Progenitor cell of endocrine pancreas (in vitro differentiated cells): ENCODE measurements at regions not wholly inside any gene's neighbourhood (a gene's known extent, or its start where the extent isn't known, plus 50 kb on each side); places are given as distances from the start of the nearest gene placed in this dataset.

Experiments used
- DNase-seq: peaks from one replicate; pipeline ENCODE4 v3.0.0; 2021; ENCODE audit warnings: low spot score; ENCODE audit not compliant: unreplicated experiment
- H3K27ac Mint-ChIP-seq: 2 replicates; pipeline ENCODE4 v1.8.0; 2021; ENCODE audit warnings: mild to moderate bottlenecking, moderate library complexity, mixed read lengths
- H3K27me3 Mint-ChIP-seq: 2 replicates; pipeline ENCODE4 v1.8.0; 2021; ENCODE audit warnings: mixed read lengths
- H3K36me3 Mint-ChIP-seq: 2 replicates; pipeline ENCODE4 v1.8.0; 2022; ENCODE audit warnings: mixed read lengths; ENCODE audit not compliant: insufficient read depth
- H3K4me1 Mint-ChIP-seq: 2 replicates; pipeline ENCODE4 v1.8.0; 2021; ENCODE audit warnings: low read depth, mixed read lengths
- H3K4me3 Mint-ChIP-seq: 2 replicates; pipeline ENCODE4 v1.8.0; 2021; ENCODE audit warnings: low read depth, mild to moderate bottlenecking, moderate library complexity, mixed read lengths
- H3K9me3 Mint-ChIP-seq: 2 replicates; pipeline ENCODE4 v1.8.0; 2021; ENCODE audit warnings: low read depth, mixed read lengths
- CTCF ChIP-seq: fragments of 200-600 bp; sonication (generic); IDR thresholded peaks from one replicate; pipeline ENCODE4 v1.5.0; 2021; ENCODE audit warnings: antibody characterized with exemption, mild to moderate bottlenecking; ENCODE audit not compliant: unreplicated experiment

GRCh38 chr5:103476811-103477210 lies 85.8 kb downstream of the NUDT12 start:
- H3K9me3 Mint-ChIP-seq, result no peaks in the 10 kb centered on the region
- no peak overlapping the region for H3K27ac Mint-ChIP-seq
- H3K4me1 Mint-ChIP-seq, result no peaks in the 10 kb centered on the region

GRCh38 chr5:103475629-103476240 lies 86.9 kb downstream of the NUDT12 start:
- H3K27me3 Mint-ChIP-seq, result no peaks in the 10 kb centered on the region
- no peak overlapping the region for H3K4me3 Mint-ChIP-seq
- no peaks in the 10 kb centered on the region for H3K36me3 Mint-ChIP-seq
- no peak overlapping the region for H3K27ac Mint-ChIP-seq
- no peaks in the 10 kb centered on the region for H3K9me3 Mint-ChIP-seq
- peak; percentile 80 for TF ChIP-seq CTCF
- DNase-seq, result no peak
- no peaks in the 10 kb centered on the region for H3K4me1 Mint-ChIP-seq

More at GRCh38 chr5:103476811-103477210, 85.8 kb downstream of the NUDT12 start:
- no peaks in the 10 kb centered on the region for H3K27me3 Mint-ChIP-seq
- DNase-seq, result no peak
- no peak for TF ChIP-seq CTCF
- no peaks in the 10 kb centered on the region for H3K36me3 Mint-ChIP-seq
- H3K4me3 Mint-ChIP-seq, result no peak overlapping the region

GRCh38 chr5:103474677-103475076 lies 87.9 kb downstream of the NUDT12 start:
- H3K4me1 Mint-ChIP-seq, result no peaks in the 10 kb centered on the region
- no peak overlapping the region for H3K4me3 Mint-ChIP-seq
- no peaks in the 10 kb centered on the region for H3K9me3 Mint-ChIP-seq
- no peak overlapping the region for H3K27ac Mint-ChIP-seq
- TF ChIP-seq CTCF, result no peak
- no peak for DNase-seq
- H3K36me3 Mint-ChIP-seq, result no peaks in the 10 kb centered on the region
- H3K27me3 Mint-ChIP-seq, result no peaks in the 10 kb centered on the region

GRCh38 chr5:103473725-103474124 lies 88.9 kb downstream of the NUDT12 start:
- Mint-ChIP-seq H3K27ac (no peak overlapping the region), H3K9me3 (no peaks in the 10 kb centered on the region), H3K27me3 (no peaks in the 10 kb centered on the region), H3K4me1 (no peaks in the 10 kb centered on the region), H3K4me3 (no peak overlapping the region), H3K36me3 (no peaks in the 10 kb centered on the region)
- no peak for TF ChIP-seq CTCF
- no peak for DNase-seq

- TF ChIP-seq CTCF, result no peak
- no peaks in the 10 kb centered on the region for H3K27me3 Mint-ChIP-seq
- H3K4me3 Mint-ChIP-seq, result no peak overlapping the region
- no peaks in the 10 kb centered on the region for H3K9me3 Mint-ChIP-seq
- H3K27ac Mint-ChIP-seq, result no peak overlapping the region
- H3K36me3 Mint-ChIP-seq, result no peaks in the 10 kb centered on the region
- no peak for DNase-seq
- H3K4me1 Mint-ChIP-seq, result no peaks in the 10 kb centered on the region
Measured at GRCh38 chr5:103472830-103473229, 89.8 kb downstream of the NUDT12 start.
